Liver (tissue), 8 donors: ENCODE measurements at regions not wholly inside any gene's neighbourhood (a gene's known extent, or its start where the extent isn't known, plus 50 kb on each side); places are given as distances from the start of the nearest gene placed in this dataset.

ENCODE experiments used
- DNase-seq: peaks from one replicate; pipeline ENCODE4 v3.0.0-alpha.2; 2017; ENCODE audit warnings: low spot score
- H3K27ac ChIP-seq, 2 donors: one replicate each; pipeline ENCODE4 v1.7.0; 2013; ENCODE audit warnings: inconsistent platforms in 2 of 2, low read length in 2 of 2, control low read depth in 1 of 2, low read depth in 1 of 2, mild to moderate bottlenecking in 1 of 2
- H3K27me3 ChIP-seq, 4 donors: one replicate each; pipeline versions ENCODE4 v1.6.1 to v1.7.0; 2013; ENCODE audit warnings: low read length in 3 of 4, inconsistent platforms in 1 of 4, mild to moderate bottlenecking in 1 of 4, moderate library complexity in 1 of 4; ENCODE audit not compliant: control insufficient read depth in 4 of 4, insufficient read depth in 4 of 4
- H3K36me3 ChIP-seq, 4 donors: one replicate each; pipeline versions ENCODE4 v1.6.1 to v1.7.0; 2013; ENCODE audit warnings: low read length in 3 of 4, mild to moderate bottlenecking in 3 of 4, low read depth in 1 of 4, moderate library complexity in 1 of 4; ENCODE audit not compliant: control insufficient read depth in 4 of 4, insufficient read depth in 3 of 4
- H3K4me1 ChIP-seq, 4 donors: one replicate each; pipeline versions ENCODE4 v1.6.1 to v1.7.0; 2013; ENCODE audit warnings: low read length in 3 of 4, mild to moderate bottlenecking in 3 of 4, moderate library complexity in 1 of 4; ENCODE audit not compliant: control insufficient read depth in 4 of 4, insufficient read depth in 4 of 4
- H3K4me3 ChIP-seq, 3 donors: one replicate each; pipeline versions ENCODE4 v1.6.1 to v1.7.0; 2013; ENCODE audit warnings: low read length in 3 of 3, control low read depth in 1 of 3, low read depth in 1 of 3, mild to moderate bottlenecking in 1 of 3
- H3K9ac ChIP-seq, 2 donors: one replicate each; pipeline ENCODE4 v1.7.0; 2013; ENCODE audit warnings: low read length in 2 of 2, mild to moderate bottlenecking in 2 of 2, moderate library complexity in 2 of 2, control low read depth in 1 of 2, low read depth in 1 of 2
- H3K9me3 ChIP-seq, 4 donors: one replicate each; pipeline versions ENCODE4 v1.6.1 to v1.7.0; 2013; ENCODE audit warnings: low read length in 3 of 4; ENCODE audit not compliant: control insufficient read depth in 4 of 4
- CTCF ChIP-seq: fragments of 150-350 bp; IDR thresholded peaks from 2 replicates; pipeline ENCODE4 v1.5.1; 2017; ENCODE audit warnings: improper control_type of control experiment, low read depth, low read length; ENCODE audit not compliant: missing input control
- EGR1 ChIP-seq, 2 donors: IDR thresholded peaks; 2 replicates each; pipeline ENCODE4 v1.6.1; 2016 to 2018; ENCODE audit warnings: antibody characterized with exemption in 2 of 2, low read depth in 2 of 2
- FOXA1 ChIP-seq: IDR thresholded peaks from 2 replicates; pipeline ENCODE4 v1.6.1; 2016; ENCODE audit warnings: antibody characterized with exemption
- FOXA2 ChIP-seq: IDR thresholded peaks from 2 replicates; pipeline ENCODE4 v1.6.1; 2016; ENCODE audit warnings: antibody characterized with exemption
- GABPA ChIP-seq, 2 donors: IDR thresholded peaks in 1 of 2; conservative IDR thresholded peaks in 1 of 2; 2 replicates each; pipeline ENCODE4 v1.6.1; 2016; ENCODE audit warnings: antibody characterized with exemption in 2 of 2, mild to moderate bottlenecking in 1 of 2, moderate library complexity in 1 of 2
- HNF4A ChIP-seq, 2 donors: conservative IDR thresholded peaks; 2 replicates each; pipeline ENCODE4 v1.6.1; 2016; ENCODE audit warnings: antibody characterized with exemption in 2 of 2, mild to moderate bottlenecking in 2 of 2
- MAX ChIP-seq: IDR thresholded peaks from 2 replicates; pipeline ENCODE4 v1.6.1; 2016; ENCODE audit warnings: antibody characterized with exemption
- NR2F2 ChIP-seq: IDR thresholded peaks from 2 replicates; pipeline ENCODE4 v1.6.1; 2016; ENCODE audit warnings: antibody characterized with exemption
- REST ChIP-seq: IDR thresholded peaks from 2 replicates; pipeline ENCODE4 v1.6.1; 2016; ENCODE audit warnings: antibody characterized with exemption, mild to moderate bottlenecking
- RXRA ChIP-seq, 2 donors: IDR thresholded peaks; 2 replicates each; pipeline ENCODE4 v1.6.1; 2017 to 2018; ENCODE audit warnings: antibody characterized with exemption in 2 of 2, mild to moderate bottlenecking in 1 of 2
- ZBTB33 ChIP-seq: IDR thresholded peaks from 2 replicates; pipeline ENCODE4 v1.6.1; 2016; ENCODE audit warnings: antibody characterized with exemption
- WGBS: extraction: QIAGEN DNeasy Blood & Tissue Kit; methylation state at CpG from one replicate; pipeline ENCODE4 v1.1.7; 2013; 5-methylcytosine and 5-hydroxymethylcytosine counted together
- donor health status: healthy.
- donor health status: healthy.
- donor health status: healthy.
- donor health status: healthy.
- donor health status: healthy.

- no peak overlapping the region for H3K9ac ChIP-seq
- no peak overlapping the region for H3K4me3 ChIP-seq
- TF ChIP-seq RXRA (IDR thresholded peaks at IDR 0.05) (no peak), MAX (no peak)
- WGBS, result 49% methylated on average over 1 of the region's 1 CpG
- no peak overlapping the region for H3K27ac ChIP-seq
- H3K9me3 ChIP-seq, result peaks cover 0 to 2% (median 0%) of the 10 kb centered on the region in 4 donors
- H3K27me3 ChIP-seq, result no peaks in the 10 kb centered on the region
- DNase-seq, result no peak
- no peaks in the 10 kb centered on the region for H3K36me3 ChIP-seq
- H3K4me1 ChIP-seq, result no peaks in the 10 kb centered on the region
Observed at GRCh38 chr12:70059373-70059772, 183.9 kb upstream of the CNOT2 start.

GRCh38 chr12:70060634-70061033 lies 182.6 kb upstream of the CNOT2 start:
- H3K9ac ChIP-seq, result no peak overlapping the region
- no peak overlapping the region for H3K27ac ChIP-seq
- TF ChIP-seq NR2F2 (no peak), FOXA1 (no peak), ZBTB33 (no peak)
- H3K9me3 ChIP-seq, result peaks cover 0 to 2% (median 0%) of the 10 kb centered on the region in 4 donors
- H3K27me3 ChIP-seq, result no peaks in the 10 kb centered on the region
- H3K4me1 ChIP-seq, result no peaks in the 10 kb centered on the region
- no peak overlapping the region for H3K4me3 ChIP-seq
- no peak for DNase-seq
- 79% methylated on average over 1 of the region's 1 CpG for WGBS
- no peaks in the 10 kb centered on the region for H3K36me3 ChIP-seq

- Histone ChIP-seq H3K4me1 (no peaks in the 10 kb centered on the region), H3K27me3 (no peaks in the 10 kb centered on the region), H3K4me3 (no peak overlapping the region), H3K27ac (no peak overlapping the region), H3K9me3 (no peaks in the 10 kb centered on the region), H3K36me3 (no peaks in the 10 kb centered on the region), H3K9ac (no peak overlapping the region)
- DNase-seq, result no peak
- no peak for TF ChIP-seq EGR1 (IDR thresholded peaks at IDR 0.05; ENCODE audit: low read depth in 2 of 2)
- TF ChIP-seq ZBTB33, result no peak
- no peak for TF ChIP-seq FOXA2
- no peak for TF ChIP-seq GABPA (IDR thresholded peaks at IDR 0.05 in 1 of 2, conservative IDR thresholded peaks at IDR 0.05 in 1 of 2)
- TF ChIP-seq HNF4A (conservative IDR thresholded peaks at IDR 0.05), result no peak
- TF ChIP-seq CTCF, result no peak
- TF ChIP-seq REST, result no peak
- WGBS, result 81% methylated on average over 2 of the region's 2 CpGs
Observed at GRCh38 chr12:70068743-70069142, 174.5 kb upstream of the CNOT2 start.
